ENCODE measurements at regions not wholly inside any gene's neighbourhood (a gene's known extent, or its start where the extent isn't known, plus 50 kb on each side); places are given as distances from the start of the nearest gene placed in this dataset.
"Not testable (repeated sequence)": the region's sequence is repeated elsewhere in the genome, so short reads cannot be mapped to it uniquely, and the experiment has no call there.

DNA sequence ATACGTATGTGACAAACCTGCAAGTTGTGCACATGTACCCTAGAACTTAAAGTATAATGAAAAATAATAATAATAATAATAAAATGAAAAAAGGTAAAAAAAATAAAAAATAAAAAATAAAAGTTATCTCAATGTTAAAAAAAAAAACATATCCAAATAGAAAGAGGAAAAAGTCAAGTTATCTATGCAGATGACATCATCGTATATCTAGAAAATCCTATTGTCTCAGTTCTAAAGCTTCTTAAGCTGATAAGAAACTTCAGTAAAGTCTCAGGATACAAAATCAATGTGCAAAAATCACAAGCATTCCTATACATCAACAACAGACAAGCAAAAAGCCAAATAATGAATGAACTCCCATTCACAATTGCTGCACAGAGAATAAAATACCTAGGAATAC lies 466.6 kb upstream of the PHF14 start:
- no peak for DNase-seq

DNA sequence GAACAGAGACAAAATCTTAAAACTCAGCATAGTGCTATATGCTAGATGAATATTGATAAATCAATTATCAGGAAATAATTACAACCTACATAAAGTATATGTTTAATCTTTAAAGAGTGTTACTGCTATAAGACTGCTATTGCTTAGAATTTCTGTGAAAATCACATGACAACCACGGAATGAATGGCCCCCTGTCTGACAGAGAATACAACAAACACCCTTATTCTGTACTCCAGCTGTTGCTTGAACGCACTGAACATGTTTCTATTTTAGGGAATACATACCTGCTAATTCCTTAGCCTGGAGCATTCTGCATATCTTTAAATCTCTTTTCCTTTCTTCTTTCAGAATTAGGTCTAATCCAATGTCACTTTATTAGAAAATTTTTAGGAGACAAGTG lies 452.4 kb upstream of the PHF14 start:
- no peak for DNase-seq

DNA sequence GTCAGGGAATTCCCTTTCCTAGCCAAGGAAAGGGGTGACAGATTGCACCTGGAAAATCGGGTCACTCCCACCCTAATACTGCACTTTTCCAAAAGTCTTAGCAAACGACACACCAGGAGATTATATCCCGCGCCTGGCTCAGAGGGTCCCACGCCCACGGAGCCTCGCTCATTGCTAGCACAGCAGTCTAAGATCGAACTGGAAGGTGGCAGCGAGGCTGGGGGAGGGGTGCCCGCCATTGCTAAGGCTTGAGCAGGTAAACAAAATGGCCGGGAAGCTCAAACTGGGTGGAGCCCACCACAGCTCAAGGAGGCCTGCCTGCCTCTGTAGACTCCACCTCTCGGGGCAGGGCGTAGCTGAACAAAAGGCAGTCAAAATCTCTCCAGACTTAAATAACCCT lies 440.2 kb upstream of the PHF14 start:
- DNase-seq: not testable (repeated sequence)

DNA sequence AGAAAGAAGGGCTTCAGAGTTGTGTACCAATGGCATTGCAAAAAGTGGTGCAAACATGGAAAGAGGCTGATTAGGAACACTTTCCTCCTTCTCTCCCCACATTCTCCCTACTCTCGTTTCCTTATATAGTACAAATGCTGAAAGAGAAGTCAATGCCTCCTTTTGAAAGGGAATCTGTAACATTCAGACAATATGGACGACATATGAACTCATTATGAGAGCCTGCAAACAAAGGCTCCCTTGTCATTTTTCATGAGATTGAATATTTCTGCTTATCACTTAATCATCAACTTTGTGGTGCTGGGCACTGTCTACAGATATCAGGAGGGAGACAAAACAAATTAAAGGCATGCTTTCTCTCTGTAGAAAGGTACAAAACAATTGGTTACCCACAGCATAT lies 437.1 kb upstream of the PHF14 start:
- no peak for DNase-seq

DNA sequence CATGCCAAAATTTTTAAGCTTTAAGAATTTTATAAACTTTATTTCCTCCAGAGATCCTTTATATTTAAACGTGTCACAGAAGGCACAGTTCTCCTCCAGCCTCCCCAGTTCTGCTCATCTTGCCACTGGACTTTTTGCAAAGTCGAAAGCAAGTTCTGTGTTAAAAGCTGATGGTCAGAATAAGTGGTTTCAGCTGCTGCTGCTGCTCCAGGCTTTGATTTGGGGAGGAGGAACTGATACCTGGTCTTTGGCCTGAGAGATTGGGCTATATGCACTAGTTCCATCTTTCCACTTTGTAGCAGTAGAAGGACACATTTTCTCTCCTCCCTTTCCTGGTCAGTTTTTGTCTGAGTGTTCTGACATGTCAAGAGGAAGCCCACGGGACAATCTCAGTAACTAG lies 435.9 kb upstream of the PHF14 start:
- DNase-seq: no peak

DNA sequence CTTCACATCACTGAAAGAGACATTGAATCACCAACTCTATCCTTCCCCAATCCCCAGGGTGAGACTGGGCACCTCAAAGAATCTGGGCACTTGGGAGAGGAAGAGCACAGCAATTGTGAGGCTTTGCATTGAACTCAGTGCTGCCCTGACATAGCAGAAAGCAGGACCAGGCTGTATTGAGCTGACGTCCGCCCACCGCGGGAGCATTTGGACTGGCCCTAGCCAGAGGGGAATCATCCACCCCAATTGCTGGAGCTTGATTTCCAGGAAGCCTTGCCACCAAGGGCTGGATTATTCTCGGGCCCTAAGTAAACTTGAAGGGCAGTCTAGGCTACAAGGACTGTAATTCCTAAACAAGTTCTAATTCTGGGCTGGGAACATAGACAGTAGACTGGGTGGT lies 416.3 kb upstream of the PHF14 start:
- DNase-seq: no peak

DNA sequence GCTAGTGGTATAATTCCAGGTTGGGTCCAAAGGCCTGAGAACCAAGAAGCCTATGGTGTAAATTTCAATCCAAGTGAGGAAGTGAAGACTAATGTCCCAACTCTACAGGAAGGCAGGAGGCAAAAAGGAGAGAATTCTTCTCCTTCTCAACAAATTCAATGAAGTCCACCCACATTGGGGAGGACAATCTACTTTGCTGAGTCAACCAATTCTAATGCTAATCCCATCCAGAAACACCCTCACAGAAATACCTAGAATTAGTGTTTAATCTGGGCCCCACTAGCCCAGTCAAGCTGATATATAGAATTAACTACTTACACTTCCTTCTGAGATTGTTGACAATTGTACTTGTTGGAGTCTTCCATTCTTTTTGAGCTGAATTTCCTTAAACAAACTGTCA lies 413.2 kb upstream of the PHF14 start:
- DNase-seq: no peak

DNA sequence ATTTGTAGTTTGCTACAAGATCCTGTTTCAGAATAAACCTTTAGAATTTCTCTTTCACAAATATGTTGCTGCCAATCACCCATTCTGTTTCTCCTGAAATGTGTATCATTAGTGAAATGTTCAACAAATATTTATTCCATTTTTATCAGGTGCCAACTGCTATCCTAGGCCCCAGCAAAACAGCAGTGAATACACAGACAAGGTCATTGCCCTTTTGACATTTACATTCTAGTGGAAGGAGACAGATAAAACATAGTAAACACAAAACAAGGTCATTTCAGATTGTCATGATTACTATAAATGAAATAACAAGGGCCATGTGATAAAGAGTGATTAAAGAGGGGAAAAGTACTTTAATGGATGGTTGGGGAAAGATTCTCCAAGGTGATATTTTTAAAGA lies 404.8 kb upstream of the PHF14 start:
- DNase-seq: no peak

DNA sequence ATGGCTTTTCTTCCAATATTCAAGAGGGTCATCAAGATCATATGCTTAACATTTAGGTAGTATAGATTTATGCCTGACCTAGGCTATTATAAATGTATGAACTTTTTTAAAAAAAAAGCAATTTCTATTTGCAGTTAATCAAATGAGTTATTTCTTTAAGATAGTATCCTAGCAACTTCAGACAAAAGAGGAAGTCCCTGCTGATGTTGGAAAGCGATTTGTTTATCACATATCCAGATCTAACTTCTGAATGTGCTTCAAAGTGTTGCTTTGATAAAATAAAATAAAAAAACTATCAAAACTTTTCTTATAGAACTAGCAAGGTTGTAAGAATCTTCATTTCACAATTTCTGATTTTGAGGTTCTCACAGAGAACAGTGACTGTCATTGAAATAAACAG lies 401.9 kb upstream of the PHF14 start:
- DNase-seq: no peak

DNA sequence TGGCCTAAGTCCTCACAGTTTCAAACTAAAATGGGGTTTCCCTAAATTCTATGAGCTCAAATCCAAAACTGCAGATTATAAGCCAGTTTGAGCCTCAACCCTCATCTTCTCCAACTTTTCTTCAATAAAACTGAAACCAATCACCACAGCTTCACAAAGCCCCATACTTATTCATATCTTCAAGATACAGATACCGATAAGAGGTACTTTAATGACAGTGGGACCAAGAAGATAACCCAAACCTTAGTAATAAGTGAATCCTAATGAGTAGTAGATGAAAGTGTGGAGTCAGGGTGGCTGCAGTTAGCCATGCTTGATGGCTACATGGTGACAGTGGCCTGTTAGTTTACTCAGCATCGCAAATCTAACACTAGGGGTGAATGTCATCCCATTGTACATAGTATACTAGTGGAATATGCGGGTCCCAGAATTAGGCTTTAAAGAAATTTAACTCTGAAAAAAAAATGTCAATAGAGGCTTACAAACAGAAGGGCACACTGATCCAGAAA lies 395.8 kb upstream of the PHF14 start:
- no peak for DNase-seq

DNA sequence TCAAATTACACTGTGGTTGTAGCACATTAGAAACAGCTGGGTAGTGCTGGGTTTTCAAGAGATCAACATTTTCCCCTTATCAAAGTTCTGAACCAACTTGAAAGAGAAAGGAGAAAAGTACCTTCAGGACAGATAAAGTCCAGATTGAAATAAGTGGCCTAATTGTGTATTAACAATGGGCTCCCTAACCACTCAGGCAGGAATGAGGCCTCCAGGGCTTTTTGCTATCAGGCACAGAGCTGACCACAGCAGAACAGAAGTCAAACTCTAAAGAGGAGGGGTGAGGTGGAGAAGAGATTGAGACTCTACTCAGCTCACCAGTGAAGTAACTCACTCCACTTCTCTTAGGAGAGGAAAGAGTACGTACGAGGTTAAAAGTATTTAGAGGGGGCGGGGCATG lies 394.1 kb upstream of the PHF14 start:
- DNase-seq: no peak

DNA sequence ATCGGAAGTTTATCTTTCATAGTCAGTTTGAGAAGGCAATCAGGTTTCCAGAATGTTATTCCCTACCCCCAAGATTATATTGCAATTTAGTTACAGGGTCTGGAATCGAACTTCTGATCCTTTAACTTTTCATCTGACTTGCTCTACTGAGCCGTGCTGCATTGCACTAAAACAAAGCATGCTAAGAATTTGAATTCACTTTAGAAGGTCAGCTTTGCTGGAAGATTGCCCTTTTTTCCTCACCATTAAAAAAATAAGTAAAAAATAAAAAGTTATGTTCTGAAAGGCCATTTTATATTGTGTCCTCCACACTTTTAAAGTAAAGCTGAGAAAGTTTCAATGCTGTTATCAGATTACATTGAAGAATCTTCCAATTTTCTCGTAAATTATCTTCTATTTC lies 388.8 kb upstream of the PHF14 start:
- no peak for DNase-seq

DNA sequence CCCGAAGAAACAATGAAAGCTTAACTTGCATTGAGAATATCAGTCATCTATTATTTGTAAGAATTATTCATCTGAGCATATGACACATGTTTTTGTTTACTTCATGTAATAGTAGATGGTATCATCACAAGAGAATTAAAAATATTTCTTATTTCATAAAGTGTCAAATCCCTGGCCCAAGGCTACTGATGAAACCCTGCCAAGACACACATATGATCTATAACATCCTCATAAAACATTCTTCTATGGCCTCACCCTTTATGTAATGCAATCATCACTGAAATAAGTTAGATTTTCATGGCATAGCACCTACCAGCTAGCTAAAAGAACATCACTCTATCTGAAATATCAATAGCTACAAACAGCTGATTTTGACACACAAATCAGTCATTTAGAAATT lies 385.6 kb upstream of the PHF14 start:
- DNase-seq: no peak

DNA sequence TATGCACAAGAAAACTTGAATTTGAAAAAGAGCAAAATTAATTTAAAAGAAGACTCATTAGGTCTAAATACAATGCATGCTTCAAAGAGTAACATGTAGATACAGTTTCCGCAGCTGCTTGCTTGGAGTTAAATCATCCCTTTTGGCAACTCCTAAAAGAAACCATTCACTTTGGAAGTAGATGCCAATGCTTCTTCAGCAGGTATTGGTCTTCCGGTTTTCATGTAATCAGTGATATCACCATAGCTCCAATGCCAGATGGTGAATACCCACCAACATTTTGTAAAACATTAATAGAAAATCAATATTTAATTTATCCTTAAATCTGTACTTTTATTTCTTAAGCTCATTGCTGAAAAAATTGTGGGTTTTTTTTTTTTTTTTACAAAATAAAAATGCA lies 381.1 kb upstream of the PHF14 start:
- no peak for DNase-seq

DNA sequence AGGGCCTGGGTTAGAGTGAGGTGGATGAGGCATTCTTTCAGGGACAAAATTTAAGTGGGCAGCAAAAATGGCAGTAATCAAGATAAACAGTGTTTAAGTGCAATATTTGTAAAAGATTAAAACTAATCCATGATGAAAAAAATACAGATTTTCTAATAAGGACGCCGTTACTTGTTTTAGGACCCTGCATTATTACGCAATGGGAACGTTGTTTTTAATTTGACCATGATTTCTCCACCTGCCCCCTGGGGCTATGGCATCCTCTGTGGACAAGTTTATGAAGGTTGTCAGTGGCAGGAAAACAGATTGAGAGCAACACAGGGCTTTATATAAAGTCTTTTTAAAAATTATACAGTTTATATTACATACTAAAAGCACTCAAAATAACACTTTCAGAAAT lies 380.6 kb upstream of the PHF14 start:
- no peak for DNase-seq

DNA sequence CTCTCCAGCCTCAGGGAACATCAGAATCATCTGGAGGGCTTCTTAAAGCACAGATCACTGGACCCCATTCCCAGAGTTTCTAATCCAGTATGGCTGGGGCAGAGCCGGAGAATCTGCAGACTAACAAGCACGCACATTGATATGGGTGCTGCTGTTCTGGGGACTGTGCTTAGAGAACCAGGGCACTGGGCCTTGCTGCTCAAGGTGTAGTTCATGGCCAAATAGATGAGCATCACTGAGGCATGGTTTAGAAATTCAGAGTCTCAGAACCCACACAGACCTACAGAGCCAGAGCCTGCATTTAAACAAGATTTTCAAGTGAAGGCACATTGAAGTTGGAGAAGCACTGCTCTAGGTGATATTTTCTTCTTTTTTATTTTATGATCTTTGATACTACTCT lies 376.8 kb upstream of the PHF14 start:
- no peak for DNase-seq

DNA sequence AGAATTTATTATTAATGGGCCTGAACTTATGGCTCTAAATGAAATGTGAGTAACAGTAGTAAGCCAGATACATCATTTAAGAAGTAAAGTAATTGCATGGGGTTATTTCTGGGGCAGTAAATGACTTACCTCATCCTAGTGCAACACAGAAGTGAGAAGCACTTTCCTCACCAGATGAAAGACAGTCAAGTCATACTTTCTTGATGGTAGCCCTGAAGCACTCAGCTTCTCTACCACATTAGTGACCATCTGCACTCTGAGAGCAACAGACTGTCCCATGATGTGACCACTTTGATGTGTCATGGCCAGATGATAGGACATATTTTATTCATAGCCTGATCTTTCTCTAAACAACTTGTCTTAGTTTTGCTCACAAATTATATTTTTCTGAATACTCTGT lies 369.5 kb upstream of the PHF14 start:
- no peak for DNase-seq

DNA sequence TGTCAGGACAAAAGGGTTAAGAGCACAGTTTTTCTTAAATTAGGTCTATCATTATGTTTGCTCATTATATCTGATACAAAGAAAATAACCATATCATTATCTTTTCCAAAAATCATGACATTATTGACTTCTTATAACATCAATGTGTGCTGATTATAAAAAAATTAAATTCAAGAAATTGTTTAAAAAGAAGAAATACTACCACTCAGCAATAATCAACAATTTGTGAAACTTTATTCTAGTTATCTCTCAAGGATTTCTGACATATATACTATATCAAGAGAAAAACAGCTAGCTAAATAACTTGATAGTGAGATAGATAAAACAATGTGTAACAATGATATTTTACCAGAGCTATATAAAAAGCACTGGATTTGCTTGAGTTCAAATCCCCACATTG lies 360.7 kb upstream of the PHF14 start:
- no peak for DNase-seq

DNA sequence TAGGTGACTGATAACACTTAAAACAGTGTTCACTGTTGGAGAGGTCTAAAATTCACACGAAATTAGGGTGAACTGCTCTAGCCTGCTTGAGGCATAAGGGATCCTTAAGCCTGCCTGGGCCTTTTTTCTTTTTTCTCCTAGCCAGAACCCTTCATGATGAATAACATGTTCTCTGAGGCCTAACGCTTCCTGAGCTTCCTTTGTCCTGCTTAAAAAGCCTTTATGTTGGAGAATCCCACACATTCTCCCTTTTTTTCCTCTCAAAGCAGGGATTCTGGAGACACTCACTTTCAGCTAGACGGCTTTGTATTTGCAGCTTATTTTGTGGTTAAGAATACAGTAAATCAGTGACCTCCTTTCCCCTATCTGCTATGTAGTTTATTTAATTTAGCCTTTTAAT lies 354.7 kb upstream of the PHF14 start:
- no peak for DNase-seq

DNA sequence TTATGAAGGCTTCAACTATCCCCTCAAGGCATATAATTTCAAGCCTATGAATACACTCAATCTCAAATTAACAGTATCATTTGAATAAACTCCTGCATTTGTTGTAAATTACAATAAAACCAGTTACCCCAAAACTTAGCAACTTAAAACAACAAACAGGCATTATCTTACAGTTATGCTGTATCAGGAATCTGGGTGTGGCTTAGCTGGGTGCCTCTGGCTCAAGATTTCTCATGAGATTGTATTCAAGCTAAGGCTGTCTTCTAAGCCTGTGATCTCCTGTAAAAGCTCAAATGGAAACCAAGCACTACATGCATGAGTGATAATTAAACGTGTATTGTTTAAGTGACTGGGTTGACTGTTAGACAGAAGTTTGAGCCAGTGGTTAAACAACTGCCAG lies 341.0 kb upstream of the PHF14 start:
- no peak for DNase-seq

DNA sequence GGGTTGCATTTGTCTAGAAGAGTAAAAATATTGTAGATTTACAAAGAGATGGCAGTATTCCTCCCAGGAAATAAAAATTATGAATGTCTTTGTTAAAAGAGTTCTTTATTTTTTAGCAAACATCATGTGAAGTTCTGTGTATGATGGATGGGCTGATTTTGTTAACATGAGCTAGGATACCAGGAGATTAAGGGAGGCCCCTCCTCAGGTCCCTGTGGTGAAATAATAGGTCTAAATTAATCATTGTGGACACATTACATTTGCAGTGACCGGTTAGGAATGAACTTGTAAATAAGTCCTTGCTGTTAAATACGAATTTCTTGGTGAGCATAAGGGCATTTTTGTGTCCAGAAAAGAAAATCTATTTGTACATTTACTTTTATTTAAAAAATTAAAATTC lies 339.4 kb upstream of the PHF14 start:
- no peak for DNase-seq

DNA sequence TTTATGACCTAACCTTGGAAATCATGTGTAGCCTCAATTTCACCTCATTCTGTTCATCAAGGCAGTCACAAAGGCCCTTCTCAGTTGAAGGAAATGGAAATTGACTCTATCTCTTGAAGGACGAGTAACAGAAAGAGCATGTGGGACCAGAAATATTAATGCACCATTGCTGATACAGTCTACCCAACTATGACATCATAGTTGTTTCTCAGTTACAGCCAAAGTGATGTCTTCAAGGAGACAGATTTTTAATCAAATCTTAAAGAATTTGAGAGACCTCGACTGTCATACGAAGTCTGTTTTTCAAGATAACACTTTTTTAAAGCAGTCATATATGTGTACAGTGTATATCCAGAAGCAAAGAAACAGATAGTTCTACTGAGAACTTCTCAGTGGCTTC lies 335.7 kb upstream of the PHF14 start:
- DNase-seq: no peak

DNA sequence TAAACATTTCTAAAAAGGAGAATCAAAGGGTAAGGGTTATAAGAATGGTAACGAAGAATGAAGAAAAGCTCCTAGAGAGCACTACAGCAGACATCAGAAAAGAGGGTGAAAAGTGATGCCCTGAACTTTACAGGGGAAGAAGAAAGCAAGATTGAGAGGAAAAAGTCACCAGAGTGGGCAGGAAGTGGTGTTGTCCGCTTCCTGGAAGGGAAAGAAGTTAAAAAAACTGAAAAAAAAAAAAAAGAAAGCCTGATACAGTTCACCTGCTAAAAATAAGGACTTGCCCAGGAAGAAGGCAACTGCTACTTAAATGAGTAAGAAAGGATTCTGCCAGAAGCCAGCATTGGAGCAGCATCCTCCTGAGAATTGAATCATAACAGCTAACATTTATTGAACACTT lies 330.1 kb upstream of the PHF14 start:
- no peak for DNase-seq

DNA sequence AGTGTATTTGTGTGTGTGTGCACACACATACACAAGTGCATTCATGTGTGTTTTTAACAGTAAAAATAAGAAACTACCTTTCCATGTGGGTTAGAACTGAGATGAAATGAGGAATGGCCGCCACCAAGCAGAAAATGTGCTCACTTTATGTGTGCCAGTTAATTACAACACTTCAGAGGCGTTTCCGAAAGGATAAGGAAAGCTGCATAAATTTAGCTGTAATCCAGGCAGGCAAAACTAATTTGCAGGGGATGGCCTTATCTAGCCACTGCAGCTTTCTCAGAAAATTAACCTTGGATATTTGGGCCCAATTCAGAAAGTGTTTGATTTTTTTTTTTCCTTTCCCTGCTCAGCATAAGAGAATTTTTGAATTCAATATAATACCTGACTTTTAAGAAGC lies 328.8 kb upstream of the PHF14 start:
- DNase-seq: no peak

DNA sequence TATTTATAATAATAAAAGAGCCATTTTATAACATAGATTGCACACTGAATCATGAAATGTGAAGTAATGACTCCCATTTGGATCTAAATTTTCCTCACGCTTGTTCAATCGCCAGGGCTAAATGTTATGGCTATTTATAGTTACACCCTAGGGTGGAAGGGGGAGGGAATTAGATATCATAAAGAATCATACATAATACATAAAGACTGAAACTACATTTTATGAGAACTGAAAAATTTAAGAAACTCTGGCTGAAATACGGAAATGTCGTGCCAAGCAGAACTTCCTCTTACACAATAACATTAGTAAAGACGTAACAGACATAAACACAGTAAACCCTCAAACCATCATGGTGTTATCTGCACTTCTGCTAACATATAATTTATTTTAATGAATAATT lies 327.5 kb upstream of the PHF14 start:
- DNase-seq: no peak

DNA sequence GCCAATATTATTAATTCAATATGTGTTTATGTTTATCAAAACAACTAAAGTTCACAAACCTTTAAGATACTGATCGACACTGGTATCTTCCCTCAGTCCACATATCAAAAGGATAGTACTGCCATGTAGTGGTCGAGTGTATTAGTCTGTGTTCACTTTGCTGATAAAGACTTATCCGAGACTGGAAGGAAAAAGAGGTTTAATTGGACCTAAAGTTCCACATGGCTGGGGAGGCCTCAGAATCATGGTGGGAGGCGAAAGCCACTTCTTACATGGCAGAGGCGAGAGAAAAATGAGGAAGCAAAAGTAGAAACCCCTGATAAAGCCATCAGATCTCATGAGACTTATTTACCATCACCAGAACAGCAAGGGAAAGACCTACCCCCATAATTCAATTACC lies 325.4 kb upstream of the PHF14 start:
- no peak for DNase-seq

All from GDM1 (cell line).